ENCODE measurements at regions not wholly inside any gene's neighbourhood (a gene's known extent, or its start where the extent isn't known, plus 50 kb on each side); places are given as distances from the start of the nearest gene placed in this dataset.

DNA sequence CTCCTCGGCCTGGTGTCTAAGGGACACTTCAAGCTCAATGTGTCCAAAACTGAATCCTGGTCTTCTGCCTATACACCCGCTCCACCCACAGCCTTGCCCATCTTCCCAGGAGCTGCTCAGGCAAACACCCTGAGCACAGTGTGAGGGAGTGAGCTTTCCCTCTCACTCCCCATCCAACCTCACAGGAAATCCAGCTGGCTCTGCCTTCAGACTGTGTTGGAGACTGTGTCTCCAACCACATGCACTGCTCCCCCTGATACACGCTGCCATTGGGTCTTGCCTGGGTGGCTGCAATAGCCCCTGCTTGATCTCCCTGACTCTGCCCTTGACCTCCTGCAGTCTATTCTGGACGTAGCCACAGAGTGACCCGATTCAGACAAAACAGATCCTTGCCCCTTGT, 319.5 kb upstream of the MSX2 start:
- TF ChIP-seq, protein P1, sequence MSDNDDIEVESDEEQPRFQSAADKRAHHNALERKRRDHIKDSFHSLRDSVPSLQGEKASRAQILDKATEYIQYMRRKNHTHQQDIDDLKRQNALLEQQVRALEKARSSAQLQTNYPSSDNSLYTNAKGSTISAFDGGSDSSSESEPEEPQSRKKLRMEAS (IDR thresholded peaks at IDR 0.05; ENCODE audit: insufficient read depth, insufficient read length), result no peak
- Histone ChIP-seq H3K9ac (replicated peaks; ENCODE audit: extremely low read depth, insufficient read depth, low read length) (no peak overlapping the region), H3K36me3 (ENCODE audit: control insufficient read depth in 2 of 2, extremely low read depth in 1 of 2, insufficient read depth in 2 of 2, low read length in 2 of 2) (no peaks in the 10 kb centered on the region), H3K9me3 (replicated peaks; ENCODE audit: control insufficient read depth, insufficient read depth, low read length) (peaks cover 2% of the 10 kb centered on the region), H3K4me3 (replicated peaks in 1 of 3; ENCODE audit: insufficient read depth in 1 of 3, low read depth in 1 of 3, low read length in 3 of 3) (no peak overlapping the region), H2AFZ (ENCODE audit: low read depth, low read length) (no peak overlapping the region), H3K79me2 (ENCODE audit: control insufficient read depth, insufficient read depth, low read length) (no peaks in the 10 kb centered on the region), H3K4me1 (ENCODE audit: control insufficient read depth, extremely low read depth, insufficient read depth, low read length) (no peaks in the 10 kb centered on the region), H3K27ac (ENCODE audit: insufficient read depth, low read depth, low read length) (no peak overlapping the region), H4K20me1 (replicated peaks; ENCODE audit: control insufficient read depth, extremely low read depth, insufficient read depth, low read length) (no peaks in the 10 kb centered on the region), H3K9me1 (replicated peaks; ENCODE audit: control insufficient read depth, extremely low read depth, insufficient read depth, low read length) (no peaks in the 10 kb centered on the region), H3K4me2 (ENCODE audit: insufficient read depth, low read length) (no peak overlapping the region), H3K27me3 (ENCODE audit: control insufficient read depth in 2 of 2, insufficient read depth in 2 of 2, low read length in 2 of 2) (no peaks in the 10 kb centered on the region)
- POLR2A ChIA-PET, result no interaction called here
- dilution Hi-C loops (cut with MboI; ENCODE audit: extremely low pct_ligation_motif_present, low sequenced_read_pairs), result no loop called here
- DNase-seq (ENCODE audit: low read depth, low spot score) (no peak), FAIRE-seq (no peak)
- no TSS peak for BruUV-seq (replicated peaks)
- CTCF ChIA-PET, result no interaction called here
- intact Hi-C loops (cut with micrococcal nuclease), result no loop called here

DNA sequence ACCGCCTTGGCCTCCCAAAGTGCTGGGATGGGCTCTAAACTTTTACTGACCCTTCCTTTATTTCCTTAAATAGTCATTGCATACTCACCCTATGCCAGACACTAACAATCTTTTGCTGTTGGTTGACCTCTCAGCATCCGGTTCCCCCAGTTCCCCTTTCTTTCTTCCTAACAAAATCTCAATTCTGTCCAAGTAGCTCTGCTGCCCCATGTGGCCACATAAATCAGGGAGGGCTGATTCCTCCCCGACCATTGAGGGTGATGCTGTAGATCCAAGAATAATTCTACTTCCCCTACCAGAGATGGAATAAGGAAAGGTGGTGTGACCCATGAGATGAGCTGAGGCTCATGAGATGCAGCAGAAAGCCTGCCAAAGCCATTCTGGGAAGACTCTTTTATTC, 315.3 kb upstream of the MSX2 start:
- no peak overlapping the region for H3K27ac ChIP-seq (ENCODE audit: insufficient read depth, low read depth, low read length)
- no peaks in the 10 kb centered on the region for H4K20me1 ChIP-seq (replicated peaks; ENCODE audit: control insufficient read depth, extremely low read depth, insufficient read depth, low read length)
- peaks cover 2% of the 10 kb centered on the region for H3K9me3 ChIP-seq (replicated peaks; ENCODE audit: control insufficient read depth, insufficient read depth, low read length)
- dilution Hi-C loops (cut with MboI; ENCODE audit: extremely low pct_ligation_motif_present, low sequenced_read_pairs), result no loop called here
- BruUV-seq (replicated peaks), result no TSS peak
- no peaks in the 10 kb centered on the region for H3K9me1 ChIP-seq (replicated peaks; ENCODE audit: control insufficient read depth, extremely low read depth, insufficient read depth, low read length)
- H3K79me2 ChIP-seq (ENCODE audit: control insufficient read depth, insufficient read depth, low read length), result no peaks in the 10 kb centered on the region
- DNase-seq (ENCODE audit: low read depth, low spot score) (no peak), FAIRE-seq (no peak)
- no peaks in the 10 kb centered on the region for H3K36me3 ChIP-seq (ENCODE audit: control insufficient read depth in 2 of 2, extremely low read depth in 1 of 2, insufficient read depth in 2 of 2, low read length in 2 of 2)
- H3K4me2 ChIP-seq (ENCODE audit: insufficient read depth, low read length), result no peak overlapping the region
- ChIA-PET POLR2A (no interaction called here), CTCF (no interaction called here)
- H2AFZ ChIP-seq (ENCODE audit: low read depth, low read length), result no peak overlapping the region
- H3K27me3 ChIP-seq (ENCODE audit: control insufficient read depth in 2 of 2, insufficient read depth in 2 of 2, low read length in 2 of 2), result no peaks in the 10 kb centered on the region
- intact Hi-C loops (cut with micrococcal nuclease), result no loop called here
- TF ChIP-seq, protein P1 (IDR thresholded peaks at IDR 0.05; ENCODE audit: insufficient read depth, insufficient read length), result no peak
- no peak for TF ChIP-seq GATA2 (IDR thresholded peaks at IDR 0.05; ENCODE audit: insufficient read depth, insufficient read length, low read depth, low read length)
- no peak for TF ChIP-seq POLR2A (IDR thresholded peaks at IDR 0.05; ENCODE audit: low read depth, low read length)
- no peak for TF ChIP-seq FOS (IDR thresholded peaks at IDR 0.05; ENCODE audit: borderline replicate concordance, insufficient read depth, low read length)
- no peak for TF ChIP-seq MYC (IDR thresholded peaks at IDR 0.05; ENCODE audit: low read depth, low read length)
- no peak for TF ChIP-seq EZH2 (IDR thresholded peaks at IDR 0.05; ENCODE audit: borderline replicate concordance, low read depth, low read length, severe bottlenecking)
- TF ChIP-seq, protein P2, sequence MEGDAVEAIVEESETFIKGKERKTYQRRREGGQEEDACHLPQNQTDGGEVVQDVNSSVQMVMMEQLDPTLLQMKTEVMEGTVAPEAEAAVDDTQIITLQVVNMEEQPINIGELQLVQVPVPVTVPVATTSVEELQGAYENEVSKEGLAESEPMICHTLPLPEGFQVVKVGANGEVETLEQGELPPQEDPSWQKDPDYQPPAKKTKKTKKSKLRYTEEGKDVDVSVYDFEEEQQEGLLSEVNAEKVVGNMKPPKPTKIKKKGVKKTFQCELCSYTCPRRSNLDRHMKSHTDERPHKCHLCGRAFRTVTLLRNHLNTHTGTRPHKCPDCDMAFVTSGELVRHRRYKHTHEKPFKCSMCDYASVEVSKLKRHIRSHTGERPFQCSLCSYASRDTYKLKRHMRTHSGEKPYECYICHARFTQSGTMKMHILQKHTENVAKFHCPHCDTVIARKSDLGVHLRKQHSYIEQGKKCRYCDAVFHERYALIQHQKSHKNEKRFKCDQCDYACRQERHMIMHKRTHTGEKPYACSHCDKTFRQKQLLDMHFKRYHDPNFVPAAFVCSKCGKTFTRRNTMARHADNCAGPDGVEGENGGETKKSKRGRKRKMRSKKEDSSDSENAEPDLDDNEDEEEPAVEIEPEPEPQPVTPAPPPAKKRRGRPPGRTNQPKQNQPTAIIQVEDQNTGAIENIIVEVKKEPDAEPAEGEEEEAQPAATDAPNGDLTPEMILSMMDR (IDR thresholded peaks at IDR 0.05; ENCODE audit: extremely low read depth in 1 of 2, insufficient read depth in 1 of 2, low read depth in 1 of 2, low read length in 2 of 2), result no peak
- no peak for TF ChIP-seq POLR2AphosphoS5 (IDR thresholded peaks at IDR 0.05; ENCODE audit: insufficient read depth, low read depth, low read length)
- no peak for TF ChIP-seq JUN (IDR thresholded peaks at IDR 0.05; ENCODE audit: borderline replicate concordance, insufficient read depth, insufficient read length, low read depth)
- H3K4me1 ChIP-seq (ENCODE audit: control insufficient read depth, extremely low read depth, insufficient read depth, low read length), result no peaks in the 10 kb centered on the region
- no peak overlapping the region for H3K9ac ChIP-seq (replicated peaks; ENCODE audit: extremely low read depth, insufficient read depth, low read length)
- H3K4me3 ChIP-seq (replicated peaks in 1 of 3; ENCODE audit: insufficient read depth in 1 of 3, low read depth in 1 of 3, low read length in 3 of 3), result no peak overlapping the region
